GM10266 (cell line): ENCODE measurements at regions not wholly inside any gene's neighbourhood (a gene's known extent, or its start where the extent isn't known, plus 50 kb on each side); places are given as distances from the start of the nearest gene placed in this dataset.
A peak's percentile ranks its signal among the peaks of the same experiment; 100 is the strongest.

Experiments
- DNase-seq: peaks from one replicate; pipeline ENCODE4 v3.0.0; 2012; ENCODE audit errors: extremely low spot score
- CTCF ChIP-seq: IDR thresholded peaks from 2 replicates; pipeline ENCODE4 v1.5.1; 2012; ENCODE audit warnings: mild to moderate bottlenecking, low read depth; ENCODE audit not compliant: control insufficient read depth, insufficient read depth; ENCODE audit errors: missing control alignments

DNA sequence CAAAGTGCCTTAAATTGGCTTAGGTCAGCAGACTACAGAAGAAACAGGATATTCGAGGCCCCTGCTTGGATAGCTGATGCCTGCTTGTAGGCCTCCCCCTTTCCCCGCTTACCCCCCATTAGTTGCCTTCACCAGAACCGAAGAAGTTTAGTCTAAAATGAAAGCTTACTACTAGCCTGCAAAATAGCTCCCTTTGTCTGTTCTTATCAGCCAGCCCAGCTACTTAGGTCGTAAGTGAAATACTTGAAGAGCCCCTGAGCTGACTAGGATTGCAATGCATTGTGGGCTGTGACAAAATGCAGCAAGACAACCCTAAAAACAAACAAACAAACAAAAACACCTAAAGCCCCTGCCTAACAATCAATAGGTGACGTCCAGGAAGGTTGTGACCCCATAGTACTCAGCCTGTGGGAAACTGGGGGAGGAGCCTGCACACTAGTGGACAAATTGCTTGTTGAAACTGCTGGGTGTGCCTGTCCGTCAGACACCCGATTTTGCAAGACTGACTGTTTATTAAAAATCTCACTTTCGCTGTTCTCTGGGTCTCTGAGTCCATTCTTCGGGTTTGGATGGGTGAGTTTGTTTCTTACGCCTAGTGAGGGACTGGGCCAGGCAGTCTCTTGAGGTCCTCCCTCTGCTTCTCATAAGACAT is 105.0 kb upstream of the DUSP22 start:
- TF ChIP-seq CTCF: no peak

DNA sequence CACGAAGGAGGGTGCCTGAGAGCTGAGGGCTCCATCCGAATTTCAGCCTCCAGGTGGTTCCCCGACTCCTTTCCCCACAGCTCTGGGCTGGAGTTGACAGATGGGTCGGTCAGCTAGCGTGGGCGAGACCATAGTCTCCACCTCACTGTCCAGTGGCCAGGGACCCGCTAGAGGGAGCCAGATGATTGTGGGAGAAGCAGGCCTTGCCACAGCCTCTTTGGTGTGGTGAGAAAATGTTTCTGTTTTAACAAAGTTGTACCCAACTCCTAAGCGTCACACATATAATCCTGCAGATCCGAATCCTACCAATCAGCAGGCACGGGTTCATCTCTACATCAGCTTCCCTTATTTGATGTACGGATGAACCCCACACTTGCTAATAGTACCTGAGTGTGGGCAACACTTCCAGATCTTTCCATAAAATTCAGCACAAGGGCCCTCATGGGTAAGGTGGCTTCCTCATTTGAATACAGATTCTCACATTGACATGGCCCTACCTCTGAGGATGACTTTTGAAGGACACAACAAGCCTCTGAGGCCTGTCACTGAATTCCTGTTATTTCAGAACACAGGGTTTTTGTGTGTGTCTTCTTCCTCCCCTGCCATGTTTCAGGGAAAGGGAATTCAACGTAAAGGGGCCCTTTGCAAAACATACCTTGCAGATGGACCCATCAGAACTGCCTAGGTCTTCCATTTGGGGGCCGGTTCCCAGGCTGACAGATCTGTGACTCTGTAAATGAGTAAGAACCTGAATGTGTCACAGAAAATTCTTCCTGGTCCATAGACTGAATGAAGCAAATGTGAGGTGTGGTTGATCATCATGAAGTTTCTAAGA is 103.2 kb upstream of the DUSP22 start:
- peak; percentile 83 for DNase-seq
- peak; percentile 88 for TF ChIP-seq CTCF

More for the DNA sequence above, 105.0 kb upstream of the DUSP22 start:
- DNase-seq: no peak

- DNase-seq: no peak
- no peak for TF ChIP-seq CTCF
Measured at GRCh38 chr6:189676-190075, 102.6 kb upstream of the DUSP22 start.

GRCh38 chr6:190596-191395 is 101.5 kb upstream of the DUSP22 start:
- DNase-seq: no peak
- peak; percentile 50 for TF ChIP-seq CTCF

GRCh38 chr6:191487-192312 is 100.6 kb upstream of the DUSP22 start:
- no peak for DNase-seq
- TF ChIP-seq CTCF: no peak

GRCh38 chr6:192313-192664 is 100.0 kb upstream of the DUSP22 start:
- DNase-seq: no peak
- no peak for TF ChIP-seq CTCF
